T-helper 1 cell treated with Interleukin-12 subunit alpha and Interleukin-12 subunit beta and Interleukin-4 antibody, amounts not matched to agents 30 ng/mL and 1 ng/mL, for 36 hours (primary cell): ENCODE measurements at regions not wholly inside any gene's neighbourhood (a gene's known extent, or its start where the extent isn't known, plus 50 kb on each side); places are given as distances from the start of the nearest gene placed in this dataset.
"Not testable (repeated sequence)": the region's sequence is repeated elsewhere in the genome, so short reads cannot be mapped to it uniquely, and the experiment has no call there.

Source experiments
- intact Hi-C: fragments of 100-400 bp; cut with micrococcal nuclease; formaldehyde crosslinking; loops from one replicate; pipeline ENCODE4 v1.15.1; 2024

GRCh38 chr10:63772491-63772890 is 251.3 kb downstream of the REEP3 start:
- intact Hi-C loops, result no loop called here

GRCh38 chr10:63773106-63773505 is 251.9 kb downstream of the REEP3 start:
- intact Hi-C loops, result no loop called here

DNA sequence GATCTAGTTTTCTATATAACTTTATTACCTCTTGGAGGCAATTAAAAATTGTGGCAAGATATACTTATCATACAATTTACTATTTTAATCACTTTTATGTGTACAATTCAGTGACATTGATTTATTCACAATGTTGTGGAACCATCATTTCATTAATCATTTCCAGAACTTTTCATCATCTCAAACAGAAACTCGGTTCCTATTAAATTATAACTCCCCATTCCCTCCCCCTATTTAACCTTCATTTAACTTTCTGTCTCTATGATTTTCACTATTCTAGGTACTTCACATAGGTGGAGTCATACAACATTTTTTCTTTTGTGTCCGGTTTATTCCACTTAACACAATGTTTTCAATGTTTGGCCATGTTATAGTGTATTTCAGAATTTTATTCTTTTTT is 252.8 kb downstream of the REEP3 start:
- intact Hi-C loops, result no loop called here

GRCh38 chr10:63780101-63780500 is 258.9 kb downstream of the REEP3 start:
- intact Hi-C loops, result no loop called here

DNA sequence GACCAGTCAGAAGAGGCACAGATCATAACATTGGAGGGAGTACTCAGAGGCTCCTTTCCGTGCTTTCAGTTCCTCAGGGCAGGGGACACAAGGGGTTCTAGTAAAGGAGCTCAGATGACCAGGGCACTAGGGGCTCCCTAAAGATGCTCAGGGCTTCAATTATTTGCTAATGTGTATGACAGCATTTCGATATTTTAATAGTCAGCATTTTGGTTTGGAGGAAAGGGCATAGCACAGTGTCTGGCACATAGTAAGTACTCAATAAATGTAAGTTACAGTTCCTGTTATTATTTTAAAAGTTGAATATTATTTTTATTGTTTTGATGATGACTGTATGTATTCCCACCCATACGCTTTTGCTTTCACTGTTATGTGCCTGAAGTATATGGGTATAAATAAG is 260.0 kb downstream of the REEP3 start:
- intact Hi-C loops, result no loop called here

DNA sequence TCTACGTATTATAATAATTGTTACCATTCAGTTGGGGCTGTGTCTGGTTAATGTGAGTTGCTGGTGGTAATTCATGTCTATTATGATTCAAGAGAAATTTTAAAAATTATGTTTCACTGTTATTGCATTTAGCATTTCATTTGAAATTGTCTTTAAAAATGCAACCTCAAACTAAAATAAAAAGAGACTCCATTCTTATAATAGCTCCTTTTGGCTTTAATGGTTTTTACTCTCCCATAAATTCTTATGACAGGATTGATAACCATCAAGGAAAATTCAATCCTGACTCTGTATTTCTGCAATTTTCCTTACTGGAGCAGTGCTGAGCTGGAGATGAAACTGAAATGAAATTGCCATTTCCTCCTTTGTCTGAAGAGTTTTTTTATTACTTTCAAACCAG is 262.7 kb downstream of the REEP3 start:
- intact Hi-C loops, result no loop called here

DNA sequence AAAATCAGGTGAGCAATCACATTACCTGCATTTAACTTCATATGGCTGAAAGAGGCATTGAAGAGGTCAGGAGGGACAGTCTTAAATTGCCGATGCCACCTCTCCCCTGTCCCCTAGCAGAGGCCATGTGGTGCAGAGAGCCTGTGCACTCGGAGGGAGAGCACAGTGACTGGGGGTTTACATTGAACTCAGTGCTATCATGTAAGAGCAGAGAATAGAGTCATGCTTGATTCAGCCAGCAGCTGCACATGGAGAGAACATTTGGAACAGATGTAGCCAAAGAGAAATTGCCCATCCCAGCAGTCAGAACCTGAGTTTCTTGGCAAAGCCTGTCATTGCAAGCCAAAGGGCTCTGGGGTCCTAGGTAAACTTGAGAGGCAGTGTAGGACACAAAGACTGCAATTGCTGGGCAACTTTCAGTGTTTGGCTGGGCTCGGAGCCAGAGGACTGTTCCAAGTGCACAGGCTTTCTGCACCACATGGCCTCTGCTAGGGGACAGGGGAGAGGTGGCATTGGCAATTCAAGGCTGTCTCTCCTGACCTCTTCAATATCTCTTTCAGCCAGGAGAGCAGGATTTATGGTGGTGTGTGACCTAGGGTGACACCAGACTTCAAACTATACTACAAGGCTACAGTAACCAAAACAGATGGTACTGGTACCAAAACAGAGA is 267.1 kb downstream of the REEP3 start:
- intact Hi-C loops, result no loop called here

- intact Hi-C loops, result no loop called here
These were observed 274.1 kb downstream of the REEP3 start for GRCh38 chr10:63795094-63795860.

- intact Hi-C loops, result no loop called here
These were observed 277.6 kb downstream of the REEP3 start for GRCh38 chr10:63798599-63799498.

DNA sequence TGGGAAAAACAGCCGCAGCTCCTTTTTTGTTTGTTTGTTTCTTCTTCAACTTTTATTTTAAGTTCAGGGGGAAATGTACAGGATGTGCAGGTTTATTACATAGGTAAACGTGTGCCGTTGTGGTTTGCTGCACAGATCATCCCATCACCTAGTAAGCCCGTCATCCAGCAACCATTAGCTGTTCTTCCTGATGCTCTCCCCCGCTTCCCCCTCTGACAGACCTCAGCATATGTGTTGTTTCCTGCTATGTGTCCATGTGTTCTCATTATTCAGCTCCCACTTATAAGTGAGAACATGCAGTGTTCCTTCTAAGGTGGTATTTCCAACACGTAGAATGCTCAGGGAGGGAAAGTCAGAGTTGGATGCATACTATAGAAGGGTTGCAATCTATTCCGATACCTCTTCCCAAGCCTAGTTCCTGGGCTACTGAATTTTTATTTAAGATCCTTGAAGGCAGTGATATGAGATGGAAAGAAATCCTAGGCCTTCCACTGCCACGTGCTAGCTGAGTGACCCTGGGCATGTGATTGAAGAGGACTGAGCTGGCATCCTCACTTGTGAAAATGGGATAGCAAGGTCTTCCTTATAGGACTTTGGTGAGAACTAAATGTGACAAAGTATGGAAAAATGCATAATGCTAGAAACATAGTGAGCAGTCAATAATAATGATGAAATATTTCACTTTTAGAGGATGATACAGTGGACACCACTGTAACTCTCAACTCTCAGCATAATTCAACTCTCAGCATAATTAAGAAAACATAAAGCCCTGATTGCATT is 278.5 kb downstream of the REEP3 start:
- intact Hi-C loops, result no loop called here

GRCh38 chr10:63801166-63801565 is 280.0 kb downstream of the REEP3 start:
- intact Hi-C loops, result no loop called here

GRCh38 chr10:63806330-63806729 is 285.1 kb downstream of the REEP3 start:
- intact Hi-C loops, result no loop called here

DNA sequence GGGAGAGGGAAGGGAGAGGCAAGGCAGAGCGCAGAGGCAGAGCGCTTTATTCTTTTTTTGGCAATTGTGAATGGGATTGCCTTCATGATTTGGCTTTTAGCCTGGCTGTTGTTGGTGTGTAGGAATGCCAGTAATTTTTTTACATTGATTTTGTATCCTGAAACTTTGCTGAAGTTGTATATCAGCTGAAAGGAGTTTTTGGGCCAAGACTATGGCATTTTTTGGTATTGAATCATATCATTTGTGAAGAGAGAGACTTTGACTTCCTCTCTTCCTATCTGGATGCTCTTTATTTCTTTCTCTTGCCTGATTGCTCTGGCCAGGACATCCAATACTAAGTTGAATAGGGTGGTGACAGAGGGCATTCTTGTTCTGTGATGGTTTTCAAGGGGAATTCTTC is 291.3 kb downstream of the REEP3 start:
- intact Hi-C loops, result no loop called here

DNA sequence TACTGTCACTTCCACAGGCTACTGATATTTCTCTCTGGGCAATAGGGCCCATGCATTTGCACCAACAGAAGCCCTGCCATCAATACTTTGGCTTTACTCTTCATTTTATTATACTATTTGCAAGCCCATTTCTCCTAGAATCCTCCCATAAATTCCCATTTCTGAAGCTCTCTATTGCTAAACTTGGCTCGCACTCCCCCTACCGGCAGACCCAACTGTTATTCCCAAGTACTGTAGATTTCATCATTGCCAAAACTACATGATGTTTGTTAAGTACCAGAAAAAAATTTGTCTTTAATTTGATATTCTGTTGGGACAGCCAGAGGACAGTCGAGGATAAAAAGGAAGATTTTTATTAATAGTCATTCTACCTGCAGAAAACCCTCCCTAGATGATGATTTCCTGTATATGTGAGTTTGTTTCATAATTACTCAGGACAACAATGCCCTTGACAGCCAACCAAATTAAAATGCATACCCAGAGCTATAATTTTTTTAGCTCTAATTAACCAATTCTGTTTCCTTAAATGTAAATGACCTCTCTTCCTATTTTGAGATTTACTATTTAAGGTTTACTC is 298.6 kb downstream of the REEP3 start:
- intact Hi-C loops, result loop anchor here (5.0 kb wide), 1 partner anchor 653 kb away; no protein-coding TSS in a partner anchor

- intact Hi-C loops, result loop anchor here (5.0 kb wide), 1 partner anchor 655 kb away; no protein-coding TSS in a partner anchor
These were observed 301.3 kb downstream of the REEP3 start for GRCh38 chr10:63822496-63822895.

DNA sequence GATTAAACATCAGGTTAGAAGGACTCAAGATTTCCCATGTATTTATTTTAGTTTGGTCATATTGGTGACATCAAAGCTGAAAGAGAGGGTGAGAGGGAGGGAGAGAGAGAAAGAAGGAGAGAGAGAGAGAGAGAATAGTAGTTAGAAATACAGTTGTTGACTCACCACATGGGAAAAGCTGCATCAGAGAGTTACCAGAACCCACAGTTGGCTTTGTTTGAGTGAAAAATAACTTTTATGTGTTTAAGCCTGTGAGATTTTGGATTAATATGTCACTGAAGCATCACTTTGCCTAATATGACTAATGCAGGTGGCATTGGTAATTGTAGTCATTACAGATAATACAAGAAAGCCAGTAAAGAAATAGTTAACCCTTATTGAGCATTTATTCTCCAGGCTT is 303.9 kb downstream of the REEP3 start:
- intact Hi-C loops, result no loop called here

GRCh38 chr10:63825766-63826165 is 304.6 kb downstream of the REEP3 start:
- intact Hi-C loops, result no loop called here

GRCh38 chr10:63827018-63827417 is 305.8 kb downstream of the REEP3 start:
- intact Hi-C loops, result not testable (repeated sequence)

GRCh38 chr10:63829020-63829419 is 307.8 kb downstream of the REEP3 start:
- intact Hi-C loops, result no loop called here

GRCh38 chr10:63829573-63830149 is 308.5 kb downstream of the REEP3 start:
- intact Hi-C loops, result no loop called here
